H9 (cell line): ENCODE measurements at regions not wholly inside any gene's neighbourhood (a gene's known extent, or its start where the extent isn't known, plus 50 kb on each side); places are given as distances from the start of the nearest gene placed in this dataset.

ENCODE experiments used
- DNase-seq: peaks from one replicate; pipeline ENCODE4 v3.0.0-alpha.2; 2017
- H2AFZ ChIP-seq: one replicate; pipeline ENCODE4 v1.6.1; 2013; ENCODE audit warnings: mild to moderate bottlenecking, low read length, control low read depth, moderate library complexity
- H2AK5ac ChIP-seq: 2 replicates; pipeline ENCODE4 v1.6.1; 2013; ENCODE audit warnings: low read length, control low read depth, mixed read lengths; ENCODE audit not compliant: insufficient read length
- H2BK120ac ChIP-seq: one replicate; pipeline ENCODE4 v1.6.1; 2013; ENCODE audit warnings: low read depth, mild to moderate bottlenecking, low read length, control low read depth, inconsistent platforms; ENCODE audit not compliant: poor library complexity, severe bottlenecking
- H2BK12ac ChIP-seq: 2 replicates; pipeline ENCODE4 v1.6.1; 2013; ENCODE audit warnings: low read length, control low read depth, mixed read lengths, low read depth; ENCODE audit not compliant: insufficient read length
- H2BK15ac ChIP-seq: 2 replicates; pipeline ENCODE4 v1.6.1; 2013; ENCODE audit warnings: low read depth, low read length, control low read depth
- H2BK20ac ChIP-seq: one replicate; pipeline ENCODE4 v1.6.1; 2013; ENCODE audit warnings: low read depth, mild to moderate bottlenecking, low read length, control low read depth, inconsistent platforms; ENCODE audit not compliant: poor library complexity, severe bottlenecking
- H2BK5ac ChIP-seq: 2 replicates; pipeline ENCODE4 v1.6.1; 2013; ENCODE audit warnings: low read length, control low read depth, mixed read lengths; ENCODE audit not compliant: insufficient read length
- H3K14ac ChIP-seq: 2 replicates; pipeline ENCODE4 v1.6.1; 2013; ENCODE audit warnings: low read length, control low read depth; ENCODE audit not compliant: insufficient read depth
- H3K18ac ChIP-seq: 2 replicates; pipeline ENCODE4 v1.6.1; 2013; ENCODE audit warnings: low read depth, mild to moderate bottlenecking, mixed read lengths, low read length, control low read depth; ENCODE audit not compliant: insufficient read length
- H3K23ac ChIP-seq: 2 replicates; pipeline ENCODE4 v1.6.1; 2013; ENCODE audit warnings: low read length, control low read depth, mixed read lengths, low read depth; ENCODE audit not compliant: insufficient read length
- H3K23me2 ChIP-seq: 2 replicates; pipeline ENCODE4 v1.6.1; 2013; ENCODE audit warnings: low read depth, mild to moderate bottlenecking, mixed read lengths, low read length, control low read depth; ENCODE audit not compliant: insufficient read length, poor library complexity, severe bottlenecking
- H3K27ac ChIP-seq: 2 replicates; pipeline ENCODE4 v1.5.1; 2013; ENCODE audit warnings: low read length, control low read depth, mixed read lengths, low read depth; ENCODE audit not compliant: insufficient read length
- H3K27me3 ChIP-seq: 2 replicates; pipeline ENCODE4 v1.6.1; 2013; ENCODE audit warnings: low read length, control low read depth, inconsistent platforms; ENCODE audit not compliant: insufficient read depth
- H3K4ac ChIP-seq: 2 replicates; pipeline ENCODE4 v1.6.1; 2013; ENCODE audit warnings: low read depth, mild to moderate bottlenecking, control low read depth, inconsistent platforms, low read length, moderate library complexity
- H3K4me1 ChIP-seq: 2 replicates; pipeline ENCODE4 v1.6.1; 2013; ENCODE audit warnings: low read length, control low read depth, inconsistent platforms; ENCODE audit not compliant: insufficient read depth
- H3K4me2 ChIP-seq: 2 replicates; pipeline ENCODE4 v1.6.1; 2013; ENCODE audit warnings: low read length, control low read depth, mixed read lengths; ENCODE audit not compliant: insufficient read length, insufficient read depth
- H3K56ac ChIP-seq: 2 replicates; pipeline ENCODE4 v1.6.1; 2013; ENCODE audit warnings: low read depth, mild to moderate bottlenecking, mixed read lengths, low read length, control low read depth; ENCODE audit not compliant: insufficient read length
- H3K79me1 ChIP-seq: 2 replicates; pipeline ENCODE4 v1.6.1; 2013; ENCODE audit warnings: low read depth, mild to moderate bottlenecking, moderate library complexity, low read length, control low read depth, inconsistent platforms; ENCODE audit not compliant: insufficient read depth, poor library complexity, severe bottlenecking
- H3K79me2 ChIP-seq: 2 replicates; pipeline ENCODE4 v1.6.1; 2013; ENCODE audit warnings: low read length, control low read depth, inconsistent platforms; ENCODE audit not compliant: insufficient read depth
- H3K9ac ChIP-seq: 2 replicates; pipeline ENCODE4 v1.6.1; 2013; ENCODE audit warnings: low read length, control low read depth, mixed read lengths; ENCODE audit not compliant: insufficient read length; ENCODE audit errors: extremely low read depth
- H3K9me3 ChIP-seq: one replicate; pipeline ENCODE4 v1.6.1; 2013; ENCODE audit warnings: low read depth, low read length, inconsistent platforms; ENCODE audit not compliant: control insufficient read depth
- H3T11ph ChIP-seq: one replicate; pipeline ENCODE4 v1.6.1; 2013; ENCODE audit warnings: mild to moderate bottlenecking, low read length, control low read depth, inconsistent platforms
- H4K20me1 ChIP-seq: one replicate; pipeline ENCODE4 v1.6.1; 2013; ENCODE audit not compliant: control insufficient read depth, insufficient read length, insufficient read depth
- H4K5ac ChIP-seq: 2 replicates; pipeline ENCODE4 v1.6.1; 2013; ENCODE audit warnings: low read depth, mild to moderate bottlenecking, mixed read lengths, low read length, control low read depth; ENCODE audit not compliant: insufficient read length
- H4K8ac ChIP-seq: replicated peaks from 2 replicates; pipeline ENCODE4 v1.6.1; 2013; ENCODE audit warnings: low read length, control low read depth, mixed read lengths, low read depth; ENCODE audit not compliant: insufficient read length
- H4K91ac ChIP-seq: 2 replicates; pipeline ENCODE4 v1.6.1; 2013; ENCODE audit warnings: low read depth, mild to moderate bottlenecking, moderate library complexity, mixed read lengths, low read length, control low read depth; ENCODE audit not compliant: insufficient read length
- H3K27ac Mint-ChIP-seq, 3 experiments: 2 replicates in 2 of 3; 3 replicates in 1 of 3; pipeline ENCODE4 v1.8.0; 2020 to 2021; ENCODE audit warnings: mixed read lengths in 3 of 3, mild to moderate bottlenecking in 1 of 3, moderate library complexity in 1 of 3
- H3K27me3 Mint-ChIP-seq: 2 replicates; pipeline ENCODE4 v1.8.0; 2021; ENCODE audit warnings: low read depth, mild to moderate bottlenecking, moderate library complexity, mixed read lengths
- H3K36me3 Mint-ChIP-seq, 3 experiments: 2 replicates in 2 of 3; 3 replicates in 1 of 3; pipeline ENCODE4 v1.8.0; 2020 to 2021; ENCODE audit warnings: low read depth in 3 of 3, mixed read lengths in 3 of 3; ENCODE audit not compliant: insufficient read depth in 1 of 3
- H3K4me1 Mint-ChIP-seq, 2 experiments: 2 replicates each; pipeline ENCODE4 v1.8.0; 2020; ENCODE audit warnings: mixed read lengths in 2 of 2
- H3K4me3 Mint-ChIP-seq, 2 experiments: 2 replicates in 1 of 2; 3 replicates in 1 of 2; pipeline ENCODE4 v1.8.0; 2020 to 2021; ENCODE audit warnings: mild to moderate bottlenecking in 2 of 2, mixed read lengths in 2 of 2, moderate library complexity in 1 of 2
- H3K9me3 Mint-ChIP-seq, 2 experiments: 2 replicates in 1 of 2; 3 replicates in 1 of 2; pipeline ENCODE4 v1.8.0; 2020; ENCODE audit warnings: mild to moderate bottlenecking in 2 of 2, mixed read lengths in 2 of 2, moderate library complexity in 1 of 2
- CTCF ChIP-seq: fragments of 200-600 bp; sonication (generic); conservative IDR thresholded peaks from 3 replicates; pipeline ENCODE4 v1.8.0; 2021; ENCODE audit warnings: antibody characterized with exemption, mild to moderate bottlenecking

- Histone ChIP-seq H2AK5ac (no peak overlapping the region), H3K23ac (no peak overlapping the region), H3K56ac (no peak overlapping the region), H3K14ac (no peak overlapping the region), H3K79me1 (no peaks in the 10 kb centered on the region), H3K9ac (no peak overlapping the region), H3K4ac (no peak overlapping the region), H4K5ac (no peak overlapping the region), H2BK5ac (no peak overlapping the region), H2BK12ac (no peak overlapping the region), H3K4me1 (peaks cover 4% of the 10 kb centered on the region; the same call in 1 of the 2 replicates), H3K4me2 (no peak overlapping the region), H4K91ac (no peak overlapping the region), H3K23me2 (no peaks in the 10 kb centered on the region), H2AFZ (no peak overlapping the region), H3K9me3 (no peaks in the 10 kb centered on the region), H2BK20ac (no peak overlapping the region), H2BK120ac (no peak overlapping the region), H3K79me2 (no peaks in the 10 kb centered on the region), H4K20me1 (no peaks in the 10 kb centered on the region), H3K27me3 (no peaks in the 10 kb centered on the region), H3T11ph (no peak overlapping the region), H4K8ac (no peak overlapping the region), H2BK15ac (no peak overlapping the region), H3K27ac (no peak overlapping the region), H3K18ac (no peak overlapping the region)
- no peak overlapping the region for H3K4me3 Mint-ChIP-seq
- H3K4me1 Mint-ChIP-seq: peaks cover 7 to 8% of the 10 kb centered on the region in 2 experiments
- H3K27me3 Mint-ChIP-seq: no peaks in the 10 kb centered on the region; the same call in 1 of the 2 replicates
- H3K27ac Mint-ChIP-seq: no peak overlapping the region
- DNase-seq: no peak
- H3K9me3 Mint-ChIP-seq: peaks cover 4 to 9% of the 10 kb centered on the region in 2 experiments; a peak in 2 of 5 replicates
- no peak for TF ChIP-seq CTCF
- peaks cover 0 to 7% (median 5%) of the 10 kb centered on the region in 3 experiments; a peak in 3 of 7 replicates for H3K36me3 Mint-ChIP-seq
These were observed 324.2 kb downstream of the SH2D4B start for GRCh38 chr10:80861882-80862281.
